ENCODE measurements at regions not wholly inside any gene's neighbourhood (a gene's known extent, or its start where the extent isn't known, plus 50 kb on each side); places are given as distances from the start of the nearest gene placed in this dataset.

- TF ChIP-seq POLR2A (IDR thresholded peaks at IDR 0.05) (no peak), CTCF (IDR thresholded peaks at IDR 0.05) (no peak)
Observed at GRCh38 chr1:82401116-82401515, 600.4 kb downstream of the ADGRL2 start.
